PC-9 (cell line): ENCODE measurements at regions not wholly inside any gene's neighbourhood (a gene's known extent, or its start where the extent isn't known, plus 50 kb on each side); places are given as distances from the start of the nearest gene placed in this dataset.

Experiments used
- BruUV-seq: library from RNA; stranded (reverse); fragments of 400-500 nt; replicated peaks from 2 replicates; lab custom pipeline; 2021; lab: Mats Ljungman, UMichigan
- CTCF ChIA-PET: fragments of 300-600 bp; sonication (Branson Sonifier 250); formaldehyde crosslinking; loops from one replicate; lab custom pipeline; 2022; ENCODE audit warnings: antibody characterized with exemption; lab: Charles Lee
- POLR2A ChIA-PET: fragments of 300-600 bp; sonication (Branson Sonifier 250); formaldehyde crosslinking; loops from one replicate; lab custom pipeline; 2022; ENCODE audit warnings: antibody characterized with exemption; ENCODE audit not compliant: unreplicated experiment; lab: Charles Lee
- DNase-seq, 2 experiments: peaks; one replicate each; pipeline versions ENCODE4 v3.0.0 to v3.0.0-alpha.2; 2015 to 2022; ENCODE audit warnings: mixed read lengths in 1 of 2
- H2AFZ ChIP-seq: fragments of 200-600 bp; sonication (generic); 2 replicates; pipeline ENCODE4 v1.8.1; 2017; ENCODE audit warnings: antibody characterized with exemption
- H3F3A ChIP-seq: fragments of 200-600 bp; sonication (generic); 2 replicates; pipeline ENCODE4 v1.8.1; 2017; ENCODE audit warnings: antibody characterized with exemption, mild to moderate bottlenecking, low read depth; ENCODE audit not compliant: insufficient read depth
- H3K27ac ChIP-seq: fragments of 200-600 bp; sonication (generic); 2 replicates; pipeline ENCODE4 v1.6.1; 2016; ENCODE audit warnings: mixed run types
- H3K27me3 ChIP-seq: fragments of 200-600 bp; sonication (generic); 2 replicates; pipeline ENCODE4 v1.6.1; 2016; ENCODE audit warnings: low read depth, mixed run types; ENCODE audit not compliant: insufficient read depth
- H3K36me3 ChIP-seq: fragments of 200-600 bp; sonication (generic); 2 replicates; pipeline ENCODE4 v1.6.1; 2016; ENCODE audit warnings: low read depth, mixed run types
- H3K4me1 ChIP-seq: fragments of 200-600 bp; sonication (generic); replicated peaks from 2 replicates; pipeline ENCODE4 v1.6.1; 2016; ENCODE audit warnings: mixed run types; ENCODE audit not compliant: insufficient read depth
- H3K4me2 ChIP-seq: fragments of 200-600 bp; sonication (generic); 2 replicates; pipeline ENCODE4 v1.6.1; 2017; ENCODE audit warnings: mixed run types
- H3K4me3 ChIP-seq: fragments of 200-600 bp; sonication (generic); 2 replicates; pipeline ENCODE4 v1.6.1; 2016; ENCODE audit warnings: mixed run types
- H3K79me2 ChIP-seq: fragments of 200-600 bp; sonication (generic); 2 replicates; pipeline ENCODE4 v1.6.1; 2017; ENCODE audit warnings: low read depth, mixed run types
- H3K9me2 ChIP-seq: fragments of 200-600 bp; sonication (generic); 2 replicates; pipeline ENCODE4 v1.8.1; 2017; ENCODE audit warnings: mild to moderate bottlenecking; ENCODE audit not compliant: insufficient read depth
- H3K9me3 ChIP-seq: fragments of 200-600 bp; sonication (generic); 2 replicates; pipeline ENCODE4 v1.8.1; 2016; ENCODE audit warnings: low read depth; ENCODE audit not compliant: insufficient read depth
- H4K20me1 ChIP-seq: fragments of 200-600 bp; sonication (generic); 2 replicates; pipeline ENCODE4 v1.8.1; 2017; ENCODE audit not compliant: insufficient read depth
- CTCF ChIP-seq: fragments of 200-600 bp; sonication (generic); conservative IDR thresholded peaks from 2 replicates; pipeline ENCODE4 v1.6.1; 2017; ENCODE audit warnings: mixed run types, antibody characterized with exemption, mild to moderate bottlenecking, moderate library complexity
- EZH2 ChIP-seq: fragments of 200-600 bp; sonication (generic); IDR thresholded peaks from 2 replicates; pipeline ENCODE4 v1.8.0; 2017; ENCODE audit warnings: antibody characterized with exemption, low read depth
- intact Hi-C: fragments of 100-400 bp; cut with micrococcal nuclease; formaldehyde crosslinking; loops from one replicate; pipeline ENCODE4 v1.10.0; 2022; ENCODE audit not compliant: unreplicated experiment

- Histone ChIP-seq H3K4me3 (no peak overlapping the region), H3K9me2 (no peaks in the 10 kb centered on the region), H3K27me3 (no peaks in the 10 kb centered on the region), H3F3A (no peaks in the 10 kb centered on the region), H3K27ac (no peak overlapping the region), H4K20me1 (no peaks in the 10 kb centered on the region), H3K79me2 (no peaks in the 10 kb centered on the region), H3K4me1 (no peaks in the 10 kb centered on the region), H3K9me3 (no peaks in the 10 kb centered on the region), H2AFZ (no peak overlapping the region), H3K4me2 (no peak overlapping the region), H3K36me3 (no peaks in the 10 kb centered on the region)
- POLR2A ChIA-PET, result no interaction called here
- CTCF ChIA-PET, result no interaction called here
- intact Hi-C loops, result no loop called here
- no peak for DNase-seq
- TF ChIP-seq CTCF, result no peak
- no peak for TF ChIP-seq EZH2
- no TSS peak for BruUV-seq
Measured at GRCh38 chr18:35910327-35910726, 62.2 kb upstream of the RMP24 start.

- no TSS peak for BruUV-seq
- H3K79me2 ChIP-seq, result no peaks in the 10 kb centered on the region
- no peak for DNase-seq
- no peaks in the 10 kb centered on the region for H3K9me2 ChIP-seq
- H3K27me3 ChIP-seq, result no peaks in the 10 kb centered on the region
- ChIA-PET POLR2A (no interaction called here), CTCF (no interaction called here)
- H2AFZ ChIP-seq, result no peak overlapping the region
- no peaks in the 10 kb centered on the region for H3K36me3 ChIP-seq
- intact Hi-C loops, result no loop called here
- no peak overlapping the region for H3K4me2 ChIP-seq
- H3K27ac ChIP-seq, result no peak overlapping the region
- no peaks in the 10 kb centered on the region for H3F3A ChIP-seq
- H4K20me1 ChIP-seq, result no peaks in the 10 kb centered on the region
- H3K4me1 ChIP-seq, result no peaks in the 10 kb centered on the region
- H3K4me3 ChIP-seq, result no peak overlapping the region
- TF ChIP-seq EZH2 (no peak), CTCF (no peak)
- H3K9me3 ChIP-seq, result no peaks in the 10 kb centered on the region
Measured at GRCh38 chr18:35912332-35912731, 60.1 kb upstream of the RMP24 start.

- ChIA-PET CTCF (no interaction called here), POLR2A (no interaction called here)
- Histone ChIP-seq H3K4me1 (no peaks in the 10 kb centered on the region), H3F3A (no peaks in the 10 kb centered on the region), H2AFZ (no peak overlapping the region), H3K27ac (no peak overlapping the region), H3K27me3 (no peaks in the 10 kb centered on the region), H3K79me2 (no peaks in the 10 kb centered on the region), H3K4me3 (no peak overlapping the region), H3K36me3 (no peaks in the 10 kb centered on the region), H4K20me1 (no peaks in the 10 kb centered on the region), H3K9me2 (no peaks in the 10 kb centered on the region), H3K4me2 (no peak overlapping the region), H3K9me3 (no peaks in the 10 kb centered on the region)
- BruUV-seq, result no TSS peak
- intact Hi-C loops, result no loop called here
- no peak for DNase-seq
- no peak for TF ChIP-seq CTCF
- TF ChIP-seq EZH2, result no peak
Measured at GRCh38 chr18:35915056-35915455, 57.4 kb upstream of the RMP24 start.
